Tibial nerve (tissue), 3 donors: ENCODE measurements at regions not wholly inside any gene's neighbourhood (a gene's known extent, or its start where the extent isn't known, plus 50 kb on each side); places are given as distances from the start of the nearest gene placed in this dataset.
"Not testable (repeated sequence)": the region's sequence is repeated elsewhere in the genome, so short reads cannot be mapped to it uniquely, and the experiment has no call there.

Source experiments
- CTCF ChIP-seq, 5 experiments: fragments of 200-600 bp in 3 of 5; fragments of 450-650 bp in 2 of 5; sonication (generic) in 3 of 5; IDR thresholded peaks; one replicate each; pipeline ENCODE4 v1.5.1; 2016 to 2019; ENCODE audit warnings: antibody characterized with exemption in 5 of 5, mild to moderate bottlenecking in 3 of 5, moderate library complexity in 2 of 5
- POLR2A ChIP-seq, 2 donors: fragments of 450-650 bp; IDR thresholded peaks; one replicate each; pipeline ENCODE4 v1.6.1; 2017; ENCODE audit warnings: antibody characterized with exemption in 2 of 2, mild to moderate bottlenecking in 2 of 2, moderate library complexity in 2 of 2

- not testable (repeated sequence) for TF ChIP-seq CTCF, POLR2A (IDR thresholded peaks at IDR 0.05)
These were observed 166.5 kb upstream of the NBPF9 start for GRCh38 chr1:149269833-149270232.
